ENCODE measurements at regions not wholly inside any gene's neighbourhood (a gene's known extent, or its start where the extent isn't known, plus 50 kb on each side); places are given as distances from the start of the nearest gene placed in this dataset.
"Not testable (repeated sequence)": the region's sequence is repeated elsewhere in the genome, so short reads cannot be mapped to it uniquely, and the experiment has no call there.

DNA sequence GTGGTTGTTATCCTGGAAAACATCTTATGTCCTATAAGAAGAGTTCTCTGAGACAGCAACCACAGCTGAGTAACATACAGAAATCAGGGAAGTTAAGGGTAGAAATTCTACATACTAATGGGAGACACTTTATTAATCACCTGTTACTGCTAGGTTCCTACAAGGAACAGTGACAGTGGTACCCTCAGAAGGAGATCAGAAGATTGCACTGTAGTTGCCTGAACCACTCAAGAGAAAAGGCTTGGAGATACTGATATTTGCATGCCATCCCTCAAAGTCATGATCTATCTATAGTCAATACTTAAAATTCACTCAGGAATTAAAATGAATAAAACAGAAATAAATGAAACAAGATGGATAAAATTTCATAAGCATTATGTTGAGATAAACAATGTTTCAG lies 136.0 kb downstream of the LMLN start:
- TF ChIP-seq, protein P1, sequence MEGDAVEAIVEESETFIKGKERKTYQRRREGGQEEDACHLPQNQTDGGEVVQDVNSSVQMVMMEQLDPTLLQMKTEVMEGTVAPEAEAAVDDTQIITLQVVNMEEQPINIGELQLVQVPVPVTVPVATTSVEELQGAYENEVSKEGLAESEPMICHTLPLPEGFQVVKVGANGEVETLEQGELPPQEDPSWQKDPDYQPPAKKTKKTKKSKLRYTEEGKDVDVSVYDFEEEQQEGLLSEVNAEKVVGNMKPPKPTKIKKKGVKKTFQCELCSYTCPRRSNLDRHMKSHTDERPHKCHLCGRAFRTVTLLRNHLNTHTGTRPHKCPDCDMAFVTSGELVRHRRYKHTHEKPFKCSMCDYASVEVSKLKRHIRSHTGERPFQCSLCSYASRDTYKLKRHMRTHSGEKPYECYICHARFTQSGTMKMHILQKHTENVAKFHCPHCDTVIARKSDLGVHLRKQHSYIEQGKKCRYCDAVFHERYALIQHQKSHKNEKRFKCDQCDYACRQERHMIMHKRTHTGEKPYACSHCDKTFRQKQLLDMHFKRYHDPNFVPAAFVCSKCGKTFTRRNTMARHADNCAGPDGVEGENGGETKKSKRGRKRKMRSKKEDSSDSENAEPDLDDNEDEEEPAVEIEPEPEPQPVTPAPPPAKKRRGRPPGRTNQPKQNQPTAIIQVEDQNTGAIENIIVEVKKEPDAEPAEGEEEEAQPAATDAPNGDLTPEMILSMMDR (conservative IDR thresholded peaks at IDR 0.05): no peak
- Mint-ChIP-seq H3K4me1 (no peaks in the 10 kb centered on the region), H3K27me3 (ENCODE audit: low read depth) (peaks cover 40% of the 10 kb centered on the region), H3K9me3 (no peaks in the 10 kb centered on the region), H3K27ac (ENCODE audit: unreplicated experiment) (no peak overlapping the region), H3K4me3 (no peak overlapping the region), H3K36me3 (ENCODE audit: low read depth) (peaks cover 2% of the 10 kb centered on the region)
- no peak for DNase-seq (ENCODE audit: low read depth, low spot score)

DNA sequence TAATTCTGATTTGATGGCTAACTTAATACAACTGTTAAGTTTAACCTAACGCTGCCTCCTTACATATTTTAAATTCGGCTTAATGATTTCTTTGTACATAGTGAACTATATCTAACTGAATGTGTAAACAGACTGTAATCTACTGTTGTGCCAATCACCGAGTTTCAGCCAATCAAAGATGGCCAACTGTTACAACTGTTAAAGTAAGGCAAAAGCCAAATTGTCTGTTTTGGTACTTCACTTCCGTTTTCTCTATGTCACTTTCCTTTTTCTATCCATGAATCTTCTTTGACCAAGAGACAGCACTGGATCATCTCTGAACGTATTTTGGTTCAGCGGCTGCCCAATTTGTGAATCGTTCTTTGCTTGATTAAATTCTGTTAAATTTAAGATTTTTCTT lies 137.0 kb downstream of the LMLN start:
- DNase-seq (ENCODE audit: low read depth, low spot score): no peak
- peaks cover 2% of the 10 kb centered on the region for H3K36me3 Mint-ChIP-seq (ENCODE audit: low read depth)
- peaks cover 39% of the 10 kb centered on the region for H3K27me3 Mint-ChIP-seq (ENCODE audit: low read depth)
- H3K27ac Mint-ChIP-seq (ENCODE audit: unreplicated experiment): no peak overlapping the region
- H3K4me1 Mint-ChIP-seq: no peaks in the 10 kb centered on the region
- TF ChIP-seq, protein P1 (conservative IDR thresholded peaks at IDR 0.05): no peak
- H3K9me3 Mint-ChIP-seq: no peaks in the 10 kb centered on the region
- H3K4me3 Mint-ChIP-seq: no peak overlapping the region

DNA sequence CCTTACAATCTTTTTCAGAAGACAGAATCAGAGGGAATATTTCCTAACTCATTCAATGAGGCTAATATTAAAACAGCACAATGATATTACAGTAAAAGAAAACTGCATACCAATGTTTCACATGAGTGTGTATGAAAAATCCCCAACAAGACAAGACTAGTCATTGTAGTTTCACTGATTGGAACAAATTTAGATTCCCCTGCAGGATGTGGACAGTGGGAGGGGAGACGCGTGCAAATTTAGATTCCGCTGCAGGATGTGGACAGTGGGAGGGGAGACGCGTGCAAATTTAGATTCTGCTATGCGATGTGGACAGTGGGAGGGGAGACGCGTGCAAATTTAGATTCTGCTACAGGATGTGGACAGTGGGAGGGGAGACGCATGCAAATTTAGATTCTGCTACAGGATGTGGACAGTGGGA lies 138.7 kb downstream of the LMLN start:
- not testable (repeated sequence) for H3K36me3 Mint-ChIP-seq (ENCODE audit: low read depth); H3K4me3 Mint-ChIP-seq; H3K4me1 Mint-ChIP-seq; DNase-seq (ENCODE audit: low read depth, low spot score); H3K27ac Mint-ChIP-seq (ENCODE audit: unreplicated experiment); H3K9me3 Mint-ChIP-seq
- peaks cover 24% of the 10 kb centered on the region for H3K27me3 Mint-ChIP-seq (ENCODE audit: low read depth)

DNA sequence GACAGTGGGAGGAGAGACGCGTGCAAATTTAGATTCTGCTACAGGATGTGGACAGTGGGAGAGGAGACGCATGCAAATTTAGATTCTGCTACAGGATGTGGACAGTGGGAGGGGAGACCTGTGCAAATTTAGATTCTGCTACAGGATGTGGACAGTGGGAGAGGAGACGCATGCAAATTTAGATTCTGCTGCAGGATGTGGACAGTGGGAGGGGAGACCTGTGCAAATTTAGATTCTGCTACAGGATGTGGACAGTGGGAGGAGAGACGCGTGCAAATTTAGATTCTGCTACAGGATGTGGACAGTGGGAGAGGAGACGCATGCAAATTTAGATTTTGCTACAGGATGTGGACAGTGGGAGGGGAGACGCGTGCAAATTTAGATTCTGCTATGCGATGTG lies 143.1 kb downstream of the LMLN start:
- H3K27ac Mint-ChIP-seq (ENCODE audit: unreplicated experiment); H3K27me3 Mint-ChIP-seq (ENCODE audit: low read depth); H3K9me3 Mint-ChIP-seq; H3K36me3 Mint-ChIP-seq (ENCODE audit: low read depth); DNase-seq (ENCODE audit: low read depth, low spot score); H3K4me1 Mint-ChIP-seq; H3K4me3 Mint-ChIP-seq: not testable (repeated sequence)

DNA sequence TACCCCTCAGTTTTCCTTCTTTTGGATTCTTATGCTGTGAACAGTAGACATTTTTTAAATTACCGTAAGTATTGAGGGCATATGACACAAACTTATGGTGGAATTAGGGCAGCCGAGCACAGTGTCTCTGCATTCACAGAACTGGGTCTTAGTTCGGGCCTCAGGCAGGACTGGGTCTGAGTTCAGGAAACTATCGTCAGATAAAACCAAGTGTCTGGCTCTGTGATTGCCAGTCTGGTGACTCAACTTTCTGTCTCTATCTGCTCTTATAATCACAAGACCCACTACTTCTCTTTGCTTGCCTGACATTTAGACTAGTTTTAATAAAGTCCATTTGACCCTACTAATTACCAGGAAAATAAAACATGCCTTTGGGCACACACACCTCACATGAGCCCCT lies 146.2 kb downstream of the LMLN start:
- peaks cover 31% of the 10 kb centered on the region for H3K27me3 Mint-ChIP-seq (ENCODE audit: low read depth)
- H3K27ac Mint-ChIP-seq (ENCODE audit: unreplicated experiment): no peak overlapping the region
- no peak for DNase-seq (ENCODE audit: low read depth, low spot score)
- no peaks in the 10 kb centered on the region for H3K9me3 Mint-ChIP-seq
- H3K36me3 Mint-ChIP-seq (ENCODE audit: low read depth): peaks cover 5% of the 10 kb centered on the region
- H3K4me3 Mint-ChIP-seq: no peak overlapping the region
- TF ChIP-seq, protein P1 (conservative IDR thresholded peaks at IDR 0.05): no peak
- H3K4me1 Mint-ChIP-seq: peaks cover 10% of the 10 kb centered on the region

DNA sequence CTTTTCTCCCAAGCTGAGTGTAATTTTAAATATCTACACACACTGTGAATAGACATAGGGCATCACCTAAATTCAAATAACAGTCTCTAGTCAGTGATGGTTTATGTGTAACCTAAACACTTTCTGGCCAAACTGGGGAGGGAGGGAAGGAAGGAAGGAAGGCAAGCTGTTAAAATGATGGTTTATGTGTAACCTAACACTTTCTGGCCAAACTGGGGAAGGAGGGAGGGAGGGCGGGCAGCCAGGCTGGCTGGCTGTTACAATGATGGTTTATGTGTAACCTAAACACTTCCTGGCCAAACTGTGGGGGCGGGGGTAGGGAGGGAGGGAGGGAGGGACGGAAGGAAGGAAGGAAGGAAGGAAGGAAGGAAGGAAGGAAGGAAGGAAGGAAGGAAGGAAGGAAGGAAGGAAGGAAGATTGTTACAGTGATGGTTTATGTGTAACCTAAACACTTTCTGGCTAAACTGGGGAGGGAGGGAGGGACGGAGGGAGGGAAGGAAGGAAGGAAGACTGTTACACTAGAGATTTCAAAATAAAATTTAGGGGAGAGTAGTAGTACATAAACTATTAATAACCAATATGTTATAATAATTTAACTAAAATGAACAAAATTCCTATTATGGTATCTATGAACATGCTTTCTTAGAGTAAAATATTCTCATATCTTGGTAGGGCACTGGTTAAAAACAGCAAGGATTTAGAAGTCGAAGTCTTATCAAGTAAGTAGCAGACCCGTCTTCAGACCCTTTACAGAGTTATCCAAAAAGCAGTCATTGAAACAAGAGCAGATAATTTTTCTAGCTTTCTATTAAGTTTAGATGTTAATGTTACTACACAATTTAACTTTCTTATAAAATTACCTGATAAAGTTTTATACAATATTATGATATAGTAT lies 148.1 kb downstream of the LMLN start:
- peaks cover 49% of the 10 kb centered on the region for H3K27me3 Mint-ChIP-seq (ENCODE audit: low read depth)
- H3K9me3 Mint-ChIP-seq: no peaks in the 10 kb centered on the region
- no peak overlapping the region for H3K27ac Mint-ChIP-seq (ENCODE audit: unreplicated experiment)
- no peak overlapping the region for H3K4me3 Mint-ChIP-seq
- DNase-seq (ENCODE audit: low read depth, low spot score): no peak
- H3K36me3 Mint-ChIP-seq (ENCODE audit: low read depth): peaks cover 5% of the 10 kb centered on the region
- TF ChIP-seq, protein P1 (conservative IDR thresholded peaks at IDR 0.05): no peak
- H3K4me1 Mint-ChIP-seq: peaks cover 11% of the 10 kb centered on the region
